SK-N-SH (cell line): ENCODE measurements at regions not wholly inside any gene's neighbourhood (a gene's known extent, or its start where the extent isn't known, plus 50 kb on each side); places are given as distances from the start of the nearest gene placed in this dataset.

Experiments
- CTCF ChIA-PET: fragments of 300-600, 350-600 bp; formaldehyde crosslinking; extraction: SDS; loops from one replicate; lab custom pipeline; 2021; lab: Yijun Ruan, JAX
- POLR2A ChIA-PET: fragments of 350-600 bp; sonication (Branson Sonifier 250); formaldehyde crosslinking; extraction: SDS; loops from one replicate; lab custom pipeline; 2020; ENCODE audit warnings: antibody characterized with exemption, inconsistent platforms; lab: Yijun Ruan, JAX
- DNase-seq: peaks from one replicate; pipeline ENCODE4 v3.0.0; 2012
- H2AFZ ChIP-seq: fragments of 200-600 bp; sonication (generic); 2 replicates; pipeline ENCODE4 v1.8.1; 2016; ENCODE audit warnings: antibody characterized with exemption, mild to moderate bottlenecking, low read depth
- H3F3A ChIP-seq: fragments of 200-600 bp; sonication (generic); replicated peaks from 2 replicates; pipeline ENCODE3; 2016; ENCODE audit warnings: antibody characterized with exemption, mild to moderate bottlenecking; ENCODE audit not compliant: insufficient read depth
- H3K27ac ChIP-seq, 2 experiments: fragments of 200-500 bp in 1 of 2; fragments of 200-600 bp in 1 of 2; sonication (Bioruptor generic) in 1 of 2; sonication (generic), shearing (Covaris generic) in 1 of 2; 2 replicates each; pipeline versions ENCODE4 v1.5.1 to v1.6.1; 2014 to 2016; ENCODE audit warnings: low read depth in 2 of 2, inconsistent platforms in 1 of 2, low read length in 1 of 2, mild to moderate bottlenecking in 1 of 2, mixed read lengths in 1 of 2
- H3K27me3 ChIP-seq: fragments of 200-600 bp; sonication (generic), shearing (Covaris generic); 2 replicates; pipeline ENCODE4 v1.6.1; 2016; ENCODE audit warnings: mixed run types; ENCODE audit not compliant: insufficient read depth
- H3K36me3 ChIP-seq, 2 experiments: fragments of 200-500 bp in 1 of 2; fragments of 200-600 bp in 1 of 2; sonication (Bioruptor generic) in 1 of 2; sonication (generic) in 1 of 2; replicated peaks in 1 of 2; 2 replicates each; pipeline versions ENCODE3 to v1.5.1; 2014 to 2016; ENCODE audit warnings: low read length in 1 of 2, mild to moderate bottlenecking in 1 of 2; ENCODE audit not compliant: insufficient read depth in 2 of 2, control insufficient read depth in 1 of 2
- H3K4me1 ChIP-seq, 2 experiments: fragments of 200-500 bp in 1 of 2; fragments of 200-600 bp in 1 of 2; sonication (Bioruptor generic) in 1 of 2; sonication (generic), shearing (Covaris generic) in 1 of 2; 2 replicates each; pipeline versions ENCODE4 v1.5.1 to v1.6.1; 2014 to 2016; ENCODE audit warnings: low read depth in 1 of 2, low read length in 1 of 2, mixed run types in 1 of 2; ENCODE audit not compliant: insufficient read depth in 2 of 2, control insufficient read depth in 1 of 2
- H3K4me2 ChIP-seq: fragments of 200-600 bp; sonication (generic), shearing (Covaris generic); 2 replicates; pipeline ENCODE4 v1.6.1; 2017; ENCODE audit warnings: mixed run types
- H3K4me3 ChIP-seq, 2 experiments: fragments of 200-500 bp in 1 of 2; fragments of 200-600 bp in 1 of 2; sonication (Bioruptor generic) in 1 of 2; sonication (generic), shearing (Covaris generic) in 1 of 2; 2 replicates each; pipeline versions ENCODE4 v1.5.1 to v1.8.1; 2014 to 2016; ENCODE audit warnings: low read depth in 2 of 2, inconsistent platforms in 1 of 2, low read length in 1 of 2, mild to moderate bottlenecking in 1 of 2, mixed read lengths in 1 of 2, moderate library complexity in 1 of 2
- H3K79me2 ChIP-seq: fragments of 200-600 bp; sonication (generic); 2 replicates; pipeline ENCODE4 v1.8.1; 2017; ENCODE audit warnings: mild to moderate bottlenecking; ENCODE audit not compliant: insufficient read depth
- H3K9ac ChIP-seq: fragments of 200-600 bp; sonication (generic); 2 replicates; pipeline ENCODE4 v1.6.1; 2017; ENCODE audit warnings: mixed run types
- H3K9me2 ChIP-seq: fragments of 200-600 bp; sonication (generic); 2 replicates; pipeline ENCODE4 v1.6.1; 2017; ENCODE audit warnings: mixed run types
- H3K9me3 ChIP-seq: fragments of 200-600 bp; sonication (generic); 2 replicates; pipeline ENCODE4 v1.6.1; 2017; ENCODE audit warnings: mixed run types, mild to moderate bottlenecking, moderate library complexity
- H4K20me1 ChIP-seq: fragments of 200-600 bp; sonication (generic); 2 replicates; pipeline ENCODE4 v1.6.1; 2017; ENCODE audit warnings: mild to moderate bottlenecking, mixed run types; ENCODE audit not compliant: insufficient read depth
- ELF1 ChIP-seq: IDR thresholded peaks from 2 replicates; pipeline ENCODE4 v1.4.0; 2012
- EP300 ChIP-seq, 2 experiments: IDR thresholded peaks; 2 replicates each; pipeline versions ENCODE4 v1.4.0 to v1.6.1; 2012; ENCODE audit warnings: borderline replicate concordance in 1 of 2, low read depth in 1 of 2, low read length in 1 of 2
- FOXM1 ChIP-seq: IDR thresholded peaks from 2 replicates; pipeline ENCODE4 v1.4.0; 2012; ENCODE audit warnings: low read depth, mild to moderate bottlenecking
- GATA2 ChIP-seq: sonication (generic); formaldehyde crosslinking; IDR thresholded peaks from 2 replicates; pipeline ENCODE4 v1.5.0; 2020; ENCODE audit warnings: mild to moderate bottlenecking, missing genetic modification reagents
- MAX ChIP-seq: IDR thresholded peaks from 2 replicates; pipeline ENCODE4 v1.4.0; 2012; ENCODE audit warnings: low read depth
- PBX3 ChIP-seq: IDR thresholded peaks from 2 replicates; pipeline ENCODE4; 2012
- POLR2AphosphoS5 ChIP-seq: IDR thresholded peaks from 2 replicates; pipeline ENCODE4 v1.6.1; 2012; ENCODE audit warnings: low read depth, low read length
- RAD21 ChIP-seq: IDR thresholded peaks from 2 replicates; pipeline ENCODE4 v1.6.1; 2012; ENCODE audit warnings: mild to moderate bottlenecking, low read length
- RCOR1 ChIP-seq: fragments of 150-350 bp; IDR thresholded peaks from 2 replicates; pipeline ENCODE4 v1.6.1; 2017; ENCODE audit warnings: antibody characterized with exemption, low read length
- REST ChIP-seq: IDR thresholded peaks from 2 replicates; pipeline ENCODE4 v1.6.1; 2012; ENCODE audit warnings: mild to moderate bottlenecking, low read depth, low read length, moderate library complexity
- RFX5 ChIP-seq: IDR thresholded peaks from 2 replicates; pipeline ENCODE4 v1.6.1; 2012; ENCODE audit warnings: mild to moderate bottlenecking, improper control_type of control experiment, low read length
- TAF1 ChIP-seq: IDR thresholded peaks from 2 replicates; pipeline ENCODE4 v1.6.1; 2012; ENCODE audit warnings: low read depth, mild to moderate bottlenecking, low read length, moderate library complexity, borderline replicate concordance
- USF2 ChIP-seq: fragments of 150-350 bp; IDR thresholded peaks from 2 replicates; pipeline ENCODE4 v1.6.1; 2017; ENCODE audit warnings: antibody characterized with exemption, low read length, low read depth, borderline replicate concordance
- YY1 ChIP-seq: IDR thresholded peaks from 2 replicates; pipeline ENCODE4 v1.4.0; 2012; ENCODE audit warnings: low read depth, mild to moderate bottlenecking
- ZBTB33 ChIP-seq: IDR thresholded peaks from 2 replicates; pipeline ENCODE4 v1.4.0; 2012; ENCODE audit warnings: low read depth, borderline replicate concordance
- WGBS: methylation state at CpG from one replicate; pipeline ENCODE4 v1.1.6; 2017; ENCODE audit warnings: low lambda C conversion rate; 5-methylcytosine and 5-hydroxymethylcytosine counted together

GRCh38 chr3:144242747-144243146 is 271.1 kb downstream of the DIPK2A start:
- Histone ChIP-seq H3K9me3 (no peaks in the 10 kb centered on the region), H2AFZ (no peak overlapping the region), H3K36me3 (no peaks in the 10 kb centered on the region), H3K27ac (no peak overlapping the region), H3F3A (no peaks in the 10 kb centered on the region), H3K79me2 (no peaks in the 10 kb centered on the region), H4K20me1 (no peaks in the 10 kb centered on the region), H3K4me1 (no peaks in the 10 kb centered on the region), H3K9ac (no peak overlapping the region), H3K9me2 (no peaks in the 10 kb centered on the region), H3K4me2 (no peak overlapping the region), H3K4me3 (no peak overlapping the region), H3K27me3 (no peaks in the 10 kb centered on the region)
- CTCF ChIA-PET, result no interaction called here
- WGBS, result 6% methylated on average over 2 of the region's 2 CpGs
- TF ChIP-seq ELF1 (no peak), POLR2AphosphoS5 (no peak), RCOR1 (no peak), REST (no peak), EP300 (IDR thresholded peaks at IDR 0.05; ENCODE audit: borderline replicate concordance in 1 of 2, low read depth in 1 of 2, low read length in 1 of 2) (no peak), ZBTB33 (no peak), USF2 (no peak), GATA2 (CRISPR knock-in tag) (no peak), TAF1 (no peak), YY1 (no peak)
- POLR2A ChIA-PET, result no interaction called here
- no peak for DNase-seq

- no peaks in the 10 kb centered on the region for H4K20me1 ChIP-seq
- TF ChIP-seq ELF1, result no peak
- TF ChIP-seq TAF1, result no peak
- TF ChIP-seq FOXM1, result no peak
- no peak for TF ChIP-seq MAX
- TF ChIP-seq EP300 (IDR thresholded peaks at IDR 0.05; ENCODE audit: borderline replicate concordance in 1 of 2, low read depth in 1 of 2, low read length in 1 of 2), result no peak
- no peak for TF ChIP-seq RAD21
- no peak for TF ChIP-seq PBX3
- TF ChIP-seq RFX5, result no peak
- no peak for TF ChIP-seq REST
- 0% methylated on average over 3 of the region's 3 CpGs for WGBS
- no peak overlapping the region for H2AFZ ChIP-seq
- H3K4me1 ChIP-seq, result no peaks in the 10 kb centered on the region
- H3K27me3 ChIP-seq, result no peaks in the 10 kb centered on the region
- H3K9me3 ChIP-seq, result no peaks in the 10 kb centered on the region
- no peak overlapping the region for H3K27ac ChIP-seq
- no peak overlapping the region for H3K4me2 ChIP-seq
- ChIA-PET POLR2A (no interaction called here), CTCF (no interaction called here)
- no peaks in the 10 kb centered on the region for H3K9me2 ChIP-seq
- H3K79me2 ChIP-seq, result no peaks in the 10 kb centered on the region
- no peak for DNase-seq
- no peaks in the 10 kb centered on the region for H3F3A ChIP-seq
- no peaks in the 10 kb centered on the region for H3K36me3 ChIP-seq
- no peak overlapping the region for H3K9ac ChIP-seq
- H3K4me3 ChIP-seq, result no peak overlapping the region
Observed at GRCh38 chr3:144244662-144245061, 273.0 kb downstream of the DIPK2A start.
